ENCODE measurements at regions not wholly inside any gene's neighbourhood (a gene's known extent, or its start where the extent isn't known, plus 50 kb on each side); places are given as distances from the start of the nearest gene placed in this dataset.

DNA sequence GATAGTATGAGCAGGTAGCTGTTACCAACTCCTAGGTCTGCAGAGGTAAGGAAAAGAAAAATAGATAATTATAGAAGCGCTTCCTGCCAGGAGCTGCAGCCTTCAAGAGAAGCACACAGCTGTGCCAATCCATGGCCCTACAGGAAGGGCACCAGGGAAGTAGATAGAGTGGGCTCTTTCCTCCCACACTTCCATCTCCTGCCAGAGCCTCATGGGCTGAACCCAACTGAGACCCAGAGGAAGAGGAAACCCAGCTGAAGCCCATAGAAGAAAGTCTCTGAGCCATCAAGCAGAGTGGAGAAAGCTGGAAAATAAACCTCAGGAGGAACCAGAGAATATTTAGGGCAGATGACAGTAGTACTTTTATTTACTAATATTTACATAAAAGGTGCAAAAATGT is 146.7 kb upstream of the ATXN1 start:
- no peak overlapping the region for H3K27ac Mint-ChIP-seq
- TF ChIP-seq CTCF (conservative IDR thresholded peaks at IDR 0.05): no peak
- no peak for DNase-seq

GRCh38 chr6:16904957-16905356 is 143.7 kb upstream of the ATXN1 start:
- no peaks in the 10 kb centered on the region for H3K9me3 ChIP-seq (ENCODE audit: control insufficient read depth, low read length)
- no peak for DNase-seq
- no peak overlapping the region for H3K9ac ChIP-seq (ENCODE audit: extremely low read depth, low read length, poor library complexity, severe bottlenecking)
- H3K4me3 Mint-ChIP-seq: no peak overlapping the region
- H3K9me3 Mint-ChIP-seq: no peaks in the 10 kb centered on the region
- H3K36me3 Mint-ChIP-seq (ENCODE audit: low read depth): no peaks in the 10 kb centered on the region
- H3K27ac ChIP-seq (ENCODE audit: low read depth, low read length): no peak overlapping the region
- no peak overlapping the region for H3K4me3 ChIP-seq (ENCODE audit: low read length)
- no peaks in the 10 kb centered on the region for H3K27me3 Mint-ChIP-seq (ENCODE audit: insufficient read depth)
- no peaks in the 10 kb centered on the region for H3K27me3 ChIP-seq (ENCODE audit: control insufficient read depth, insufficient read depth, low read length, poor library complexity, severe bottlenecking)
- no peaks in the 10 kb centered on the region for H3K4me1 Mint-ChIP-seq
- no peak for TF ChIP-seq CTCF (conservative IDR thresholded peaks at IDR 0.05)
- WGBS, 2 experiments (ENCODE audit: insufficient coverage in 1 of 2, insufficient read length in 1 of 2): 88% methylated on average over 5 to 6 of the region's 6 CpGs
- no peaks in the 10 kb centered on the region for H3K4me1 ChIP-seq (ENCODE audit: control insufficient read depth, insufficient read depth, low read length)
- no peak overlapping the region for H3K27ac Mint-ChIP-seq
- no peaks in the 10 kb centered on the region for H3K36me3 ChIP-seq (ENCODE audit: control insufficient read depth, insufficient read depth, low read length)

More for the DNA sequence above, 146.7 kb upstream of the ATXN1 start:
- no peak overlapping the region for H3K4me3 Mint-ChIP-seq
- 86 to 90% methylated on average over 1 of the region's 1 CpG for WGBS, 2 experiments (ENCODE audit: insufficient coverage in 1 of 2, insufficient read length in 1 of 2)
- no peaks in the 10 kb centered on the region for H3K9me3 ChIP-seq (ENCODE audit: control insufficient read depth, low read length)
- no peaks in the 10 kb centered on the region for H3K36me3 Mint-ChIP-seq (ENCODE audit: low read depth)
- no peaks in the 10 kb centered on the region for H3K27me3 ChIP-seq (ENCODE audit: control insufficient read depth, insufficient read depth, low read length, poor library complexity, severe bottlenecking)
- no peaks in the 10 kb centered on the region for H3K4me1 Mint-ChIP-seq
- no peak overlapping the region for H3K4me3 ChIP-seq (ENCODE audit: low read length)
- H3K9me3 Mint-ChIP-seq: peaks cover 5% of the 10 kb centered on the region
- H3K27ac ChIP-seq (ENCODE audit: low read depth, low read length): no peak overlapping the region
- H3K9ac ChIP-seq (ENCODE audit: extremely low read depth, low read length, poor library complexity, severe bottlenecking): no peak overlapping the region
- no peaks in the 10 kb centered on the region for H3K4me1 ChIP-seq (ENCODE audit: control insufficient read depth, insufficient read depth, low read length)
- no peaks in the 10 kb centered on the region for H3K27me3 Mint-ChIP-seq (ENCODE audit: insufficient read depth)
- H3K36me3 ChIP-seq (ENCODE audit: control insufficient read depth, insufficient read depth, low read length): no peaks in the 10 kb centered on the region

- no peaks in the 10 kb centered on the region for H3K36me3 ChIP-seq (ENCODE audit: control insufficient read depth, insufficient read depth, low read length)
- H3K27ac Mint-ChIP-seq: no peak overlapping the region
Measured at GRCh38 chr6:16903470-16903869, 142.2 kb upstream of the ATXN1 start.

More at GRCh38 chr6:16903470-16903869, 142.2 kb upstream of the ATXN1 start:
- DNase-seq: no peak
- no peak for TF ChIP-seq CTCF (conservative IDR thresholded peaks at IDR 0.05)
- Histone ChIP-seq H3K4me3 (ENCODE audit: low read length) (no peak overlapping the region), H3K9ac (ENCODE audit: extremely low read depth, low read length, poor library complexity, severe bottlenecking) (no peak overlapping the region), H3K4me1 (ENCODE audit: control insufficient read depth, insufficient read depth, low read length) (no peaks in the 10 kb centered on the region), H3K27me3 (ENCODE audit: control insufficient read depth, insufficient read depth, low read length, poor library complexity, severe bottlenecking) (no peaks in the 10 kb centered on the region), H3K9me3 (ENCODE audit: control insufficient read depth, low read length) (no peaks in the 10 kb centered on the region), H3K27ac (ENCODE audit: low read depth, low read length) (no peak overlapping the region)
- H3K27me3 Mint-ChIP-seq (ENCODE audit: insufficient read depth): no peaks in the 10 kb centered on the region
- H3K36me3 Mint-ChIP-seq (ENCODE audit: low read depth): no peaks in the 10 kb centered on the region
- WGBS, 2 experiments (ENCODE audit: insufficient coverage in 1 of 2, insufficient read length in 1 of 2): 88 to 89% methylated on average over 5 to 7 of the region's 7 CpGs
- no peak overlapping the region for H3K4me3 Mint-ChIP-seq
- H3K4me1 Mint-ChIP-seq: no peaks in the 10 kb centered on the region
- no peaks in the 10 kb centered on the region for H3K9me3 Mint-ChIP-seq
